Neuron (in vitro differentiated cells): ENCODE measurements at regions not wholly inside any gene's neighbourhood (a gene's known extent, or its start where the extent isn't known, plus 50 kb on each side); places are given as distances from the start of the nearest gene placed in this dataset.

Experiments used
- H2AFZ ChIP-seq: one replicate; pipeline ENCODE4 v1.6.1; 2013; ENCODE audit warnings: low read depth, mild to moderate bottlenecking, inconsistent platforms, low read length, moderate library complexity
- H3K27me3 ChIP-seq: one replicate; pipeline ENCODE4 v1.6.1; 2013; ENCODE audit warnings: low read length; ENCODE audit not compliant: insufficient read depth
- H3K36me3 ChIP-seq: one replicate; pipeline ENCODE4 v1.6.1; 2013; ENCODE audit warnings: low read length; ENCODE audit not compliant: insufficient read depth
- H3K4me1 ChIP-seq: one replicate; pipeline ENCODE4 v1.6.1; 2013; ENCODE audit warnings: low read length; ENCODE audit not compliant: insufficient read depth
- H3K4me3 ChIP-seq: 2 replicates; pipeline ENCODE4 v1.5.1; 2013; ENCODE audit warnings: mild to moderate bottlenecking, low read length, moderate library complexity
- H3K9me3 ChIP-seq: one replicate; pipeline ENCODE4 v1.6.1; 2013; ENCODE audit warnings: low read length

GRCh38 chr6:165717732-165718465 is 54.9 kb upstream of the PDE10A start:
- Histone ChIP-seq H3K36me3 (no peaks in the 10 kb centered on the region), H3K4me1 (no peaks in the 10 kb centered on the region), H3K27me3 (no peaks in the 10 kb centered on the region), H3K9me3 (no peaks in the 10 kb centered on the region), H3K4me3 (no peak overlapping the region), H2AFZ (no peak overlapping the region)

DNA sequence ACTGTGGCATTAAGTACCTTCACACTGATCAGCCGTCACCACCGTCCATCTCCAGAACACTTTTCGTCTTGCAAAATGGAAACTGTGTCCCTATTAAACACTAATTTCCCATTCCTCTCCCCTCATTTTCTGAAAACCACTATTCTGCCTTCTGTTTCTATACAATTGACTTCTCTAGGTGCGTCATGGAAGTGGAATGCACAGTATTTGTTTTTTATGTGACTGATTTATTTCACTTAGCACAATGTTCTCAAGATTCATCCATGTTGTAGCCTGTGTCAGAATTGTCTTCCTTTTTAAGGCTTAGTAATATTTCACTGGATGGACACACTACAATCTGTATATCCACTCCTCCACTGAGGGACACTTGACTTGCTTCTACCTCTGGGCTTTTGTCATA is 53.8 kb upstream of the PDE10A start:
- H3K4me1 ChIP-seq = no peaks in the 10 kb centered on the region
- H3K9me3 ChIP-seq = no peaks in the 10 kb centered on the region
- H3K27me3 ChIP-seq = no peaks in the 10 kb centered on the region
- H3K36me3 ChIP-seq = no peaks in the 10 kb centered on the region
- no peak overlapping the region for H3K4me3 ChIP-seq
- H2AFZ ChIP-seq = no peak overlapping the region

DNA sequence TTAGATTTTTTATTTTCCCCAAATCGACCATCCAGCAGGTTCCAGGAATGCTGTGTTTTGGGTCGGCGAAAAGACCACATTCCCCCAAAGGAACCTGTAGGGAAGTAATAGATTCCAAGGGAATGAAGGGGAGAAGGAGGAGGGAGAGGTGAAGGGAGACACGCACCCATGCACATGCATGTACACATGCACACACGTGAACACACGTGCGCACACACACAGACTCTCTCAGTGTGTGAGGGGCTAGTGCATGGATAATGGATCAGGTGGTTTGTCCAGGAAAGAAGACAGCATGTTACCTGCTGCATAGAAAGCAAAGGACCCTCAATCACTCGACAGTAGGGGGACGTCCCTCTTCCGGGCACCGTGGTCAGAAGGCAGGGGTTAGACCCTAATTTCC is 52.4 kb upstream of the PDE10A start:
- Histone ChIP-seq H3K9me3 (no peaks in the 10 kb centered on the region), H3K4me1 (no peaks in the 10 kb centered on the region), H3K4me3 (no peak overlapping the region), H3K27me3 (no peaks in the 10 kb centered on the region), H2AFZ (no peak overlapping the region), H3K36me3 (no peaks in the 10 kb centered on the region)

- no peak overlapping the region for H3K4me3 ChIP-seq
- no peak overlapping the region for H2AFZ ChIP-seq
- no peaks in the 10 kb centered on the region for H3K36me3 ChIP-seq
- H3K4me1 ChIP-seq = no peaks in the 10 kb centered on the region
- no peaks in the 10 kb centered on the region for H3K9me3 ChIP-seq
- no peaks in the 10 kb centered on the region for H3K27me3 ChIP-seq
These were observed 51.9 kb upstream of the PDE10A start for GRCh38 chr6:165714907-165715306.

- no peaks in the 10 kb centered on the region for H3K27me3 ChIP-seq
- no peak overlapping the region for H3K4me3 ChIP-seq
- H3K36me3 ChIP-seq = no peaks in the 10 kb centered on the region
- H3K9me3 ChIP-seq = no peaks in the 10 kb centered on the region
- H2AFZ ChIP-seq = no peak overlapping the region
- H3K4me1 ChIP-seq = no peaks in the 10 kb centered on the region
These were observed 50.9 kb upstream of the PDE10A start for GRCh38 chr6:165713845-165714466.
